ENCODE measurements at regions not wholly inside any gene's neighbourhood (a gene's known extent, or its start where the extent isn't known, plus 50 kb on each side); places are given as distances from the start of the nearest gene placed in this dataset.
"Not testable (repeated sequence)": the region's sequence is repeated elsewhere in the genome, so short reads cannot be mapped to it uniquely, and the experiment has no call there.

DNA sequence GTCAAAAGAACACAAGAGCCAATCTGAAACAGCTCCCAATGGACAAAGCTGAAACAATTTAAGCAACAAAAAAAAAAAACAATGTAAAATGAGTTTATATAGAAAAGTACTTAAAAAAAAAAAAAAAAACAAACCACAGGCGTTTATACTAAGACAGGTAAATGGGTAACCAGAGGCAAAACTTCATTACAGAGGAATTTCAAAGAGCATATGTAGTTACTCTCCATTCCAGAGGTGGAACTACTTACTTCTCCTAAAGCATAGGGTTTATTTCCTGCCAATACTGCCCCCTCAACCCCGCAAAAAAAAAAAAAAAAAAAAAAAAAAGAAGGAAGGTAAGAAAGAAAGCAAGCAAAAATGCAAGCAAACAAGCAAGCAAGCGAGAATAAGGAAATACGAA lies 132.9 kb downstream of the LIG4 start:
- DNase-seq = no peak

DNA sequence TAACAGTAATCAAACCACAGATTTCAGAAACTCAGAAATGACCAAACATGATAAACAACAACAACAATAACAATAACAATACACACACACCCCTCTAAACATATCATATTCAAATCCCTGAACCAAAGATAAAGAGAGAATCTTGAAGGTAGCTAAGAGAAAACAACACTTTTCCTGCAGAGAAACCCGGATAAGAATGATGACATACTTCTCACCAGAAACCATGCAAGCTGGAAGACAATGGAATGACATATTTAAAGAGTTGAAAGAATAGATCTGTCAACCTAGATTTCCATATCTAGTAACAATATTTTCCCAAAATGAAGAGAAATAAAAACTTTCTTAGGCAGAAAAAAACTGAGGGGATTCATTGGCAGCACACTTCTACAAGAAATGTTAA lies 138.1 kb downstream of the LIG4 start:
- no peak for DNase-seq

GRCh38 chr13:108074429-108074828 lies 140.9 kb downstream of the LIG4 start:
- not testable (repeated sequence) for DNase-seq

- DNase-seq = no peak
Measured at GRCh38 chr13:108070925-108071324, 144.4 kb downstream of the LIG4 start.

DNA sequence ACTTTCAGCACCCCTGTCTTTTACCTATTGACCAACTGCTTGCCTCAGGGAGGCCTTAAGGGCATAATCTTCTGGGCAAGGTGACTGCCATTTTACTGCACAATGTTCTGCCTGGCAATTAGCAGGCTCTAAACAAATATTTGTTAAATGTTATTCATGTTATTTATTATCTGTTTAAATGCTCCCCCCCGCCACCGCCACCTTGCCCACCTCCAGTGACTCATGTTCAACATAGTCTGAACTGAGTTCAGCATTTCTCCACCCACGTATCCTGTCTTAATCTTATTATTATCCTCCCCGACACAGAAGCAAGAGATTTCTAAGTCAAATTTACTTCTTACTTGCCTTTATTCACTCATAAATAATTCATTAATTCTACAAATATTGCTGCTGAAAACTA lies 144.8 kb downstream of the LIG4 start:
- DNase-seq = no peak

GRCh38 chr13:108069521-108070210 lies 145.7 kb downstream of the LIG4 start:
- no peak for DNase-seq

GRCh38 chr13:108064372-108064771 lies 151.0 kb downstream of the LIG4 start:
- DNase-seq = not testable (repeated sequence)

- no peak for DNase-seq
Measured at GRCh38 chr13:108060111-108060510, 155.2 kb downstream of the LIG4 start.

- DNase-seq = no peak
Measured at GRCh38 chr13:108056278-108056677, 159.1 kb downstream of the LIG4 start.

GRCh38 chr13:108049211-108049610 lies 166.1 kb downstream of the LIG4 start:
- DNase-seq = no peak

- no peak for DNase-seq
Measured at GRCh38 chr13:108044954-108045353, 170.4 kb downstream of the LIG4 start.

DNA sequence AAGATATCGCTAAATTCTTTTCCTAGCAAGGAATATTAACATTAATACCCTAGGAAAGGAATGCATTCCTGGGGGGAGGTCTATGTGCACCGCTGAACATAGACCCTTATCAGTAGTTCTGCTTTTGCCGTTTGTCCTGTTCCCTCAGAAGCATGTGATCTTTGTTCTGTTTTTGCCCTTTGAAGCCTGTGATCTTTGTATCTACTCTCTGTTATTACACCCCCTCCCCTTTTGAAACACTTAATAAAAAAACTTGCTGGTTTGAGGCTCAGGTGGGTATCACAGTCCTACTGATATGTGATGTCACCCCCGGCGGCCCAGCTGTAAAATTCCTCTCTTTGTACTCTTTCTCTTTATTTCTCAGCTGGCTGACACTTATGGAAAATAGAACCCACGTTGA lies 172.5 kb downstream of the LIG4 start:
- DNase-seq = not testable (repeated sequence)

DNA sequence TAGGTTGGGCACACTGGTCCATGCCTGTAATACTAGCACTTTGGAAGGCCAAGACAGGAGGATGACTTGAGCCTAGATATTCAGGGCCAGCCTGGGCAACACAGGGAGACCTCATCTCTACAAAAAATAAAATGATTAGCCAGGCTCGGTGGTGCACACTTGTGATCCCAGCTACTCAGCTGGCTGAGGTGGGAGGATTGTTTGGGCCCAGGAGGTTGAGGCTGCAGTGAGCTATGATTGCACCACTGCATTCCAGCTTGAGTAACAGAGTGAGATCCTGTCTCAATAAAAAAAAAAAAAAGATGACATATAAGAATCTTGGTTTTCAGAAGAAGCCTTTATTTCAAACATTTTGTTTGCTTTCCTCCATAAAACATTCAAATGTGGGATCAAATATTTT lies 178.0 kb downstream of the LIG4 start:
- no peak for DNase-seq

GRCh38 chr13:108036411-108036932 lies 178.9 kb downstream of the LIG4 start:
- no peak for DNase-seq

GRCh38 chr13:108034909-108035410 lies 180.4 kb downstream of the LIG4 start:
- DNase-seq = no peak

DNA sequence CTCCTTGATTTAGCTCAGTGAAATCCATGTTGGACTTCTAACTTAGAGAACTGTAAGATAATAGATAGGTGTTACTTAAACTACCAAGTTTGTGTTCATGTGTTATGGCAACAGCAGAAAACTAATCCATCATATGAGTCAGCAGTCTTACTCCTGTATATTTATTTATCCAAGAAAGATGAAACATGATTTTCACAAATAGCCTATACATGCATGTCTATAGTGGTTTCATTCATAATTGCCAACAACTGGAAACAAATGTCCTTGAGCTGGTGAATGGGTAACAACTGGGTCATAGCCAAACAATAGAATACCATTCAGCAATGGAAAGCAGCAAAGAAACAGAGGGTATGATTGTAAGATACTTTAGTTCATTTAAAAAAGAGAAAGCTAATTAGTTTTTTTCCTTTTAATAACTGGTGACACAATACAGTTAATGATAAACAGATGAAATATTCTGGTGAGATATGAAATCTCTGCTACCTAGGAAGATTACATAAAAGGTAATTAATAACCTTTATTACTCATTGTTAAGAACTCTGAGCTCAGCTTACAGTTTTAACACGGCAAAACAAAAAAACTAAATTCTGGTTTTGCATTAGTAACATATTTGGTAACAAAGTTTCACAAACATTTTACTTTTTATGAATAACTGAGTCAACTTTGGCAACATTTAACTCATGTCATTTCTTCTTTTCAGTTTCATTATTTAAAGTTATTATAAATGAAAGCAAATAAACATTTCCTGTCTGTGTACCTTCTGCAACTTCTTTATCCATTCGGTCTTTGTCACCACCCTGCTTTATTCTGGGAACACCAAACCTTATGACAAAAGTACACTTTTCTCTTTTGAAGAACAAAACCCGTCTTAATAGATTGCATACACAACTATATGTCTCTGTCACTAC lies 181.3 kb downstream of the LIG4 start:
- DNase-seq = no peak

DNA sequence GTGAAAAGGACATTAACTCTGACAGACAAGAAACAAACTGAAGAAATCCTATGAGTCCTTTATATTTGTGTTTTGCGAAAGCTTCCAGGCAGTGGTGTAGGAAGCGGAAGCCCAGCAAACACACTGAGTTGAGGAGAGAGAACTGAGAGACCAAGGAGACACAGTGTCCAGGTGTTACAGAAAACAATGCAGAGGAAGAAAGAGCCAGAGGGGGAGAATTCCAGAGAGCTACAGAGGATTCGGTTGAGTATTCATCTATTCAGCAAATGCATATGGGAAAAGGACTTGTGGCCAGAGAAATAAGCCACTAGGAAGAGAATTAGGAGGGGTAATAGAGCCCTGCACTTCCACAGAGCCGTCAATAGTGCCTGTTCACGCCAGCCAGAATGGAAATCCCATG lies 183.5 kb downstream of the LIG4 start:
- DNase-seq = no peak

- DNase-seq = no peak
Measured at GRCh38 chr13:108030769-108031168, 184.6 kb downstream of the LIG4 start.

- no peak for DNase-seq
Measured at GRCh38 chr13:108026680-108027410, 188.5 kb downstream of the LIG4 start.

DNA sequence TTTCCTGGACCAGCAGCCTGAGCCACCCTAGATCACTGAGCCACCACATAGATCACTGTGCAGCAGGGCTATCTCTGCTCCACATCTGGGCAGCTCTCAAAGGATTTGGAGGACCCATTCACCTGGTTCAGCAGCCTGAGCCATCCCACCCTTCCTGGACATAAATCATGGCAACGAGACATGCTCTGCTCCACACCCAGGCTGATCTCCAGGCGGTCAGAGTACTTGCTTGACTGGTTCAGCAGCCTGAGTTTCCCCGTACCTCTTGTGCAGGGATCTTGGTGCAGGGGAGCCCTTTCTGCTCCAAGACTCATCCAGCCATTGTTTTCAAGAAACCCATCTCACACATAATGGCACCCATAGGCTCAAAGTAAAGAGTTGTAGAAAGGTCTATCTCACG lies 195.3 kb downstream of the LIG4 start:
- DNase-seq = no peak

- no peak for DNase-seq
Measured at GRCh38 chr13:108018371-108018870, 196.9 kb downstream of the LIG4 start.

All from anterior cingulate cortex (tissue), 58 donors.